K562 (cell line): ENCODE measurements at regions not wholly inside any gene's neighbourhood (a gene's known extent, or its start where the extent isn't known, plus 50 kb on each side); places are given as distances from the start of the nearest gene placed in this dataset.
"Not testable (repeated sequence)": the region's sequence is repeated elsewhere in the genome, so short reads cannot be mapped to it uniquely, and the experiment has no call there.

Source experiments
- EHMT2 ChIP-seq: fragments of 450-650 bp; IDR thresholded peaks from 2 replicates; pipeline ENCODE4 v1.6.1; 2018; ENCODE audit warnings: antibody characterized with exemption
- HDAC1 ChIP-seq, 2 experiments: fragments of 450-650 bp; IDR thresholded peaks; 2 replicates each; pipeline ENCODE4 v1.6.1; 2016 to 2017; ENCODE audit warnings: inconsistent platforms in 1 of 2, mild to moderate bottlenecking in 1 of 2, moderate library complexity in 1 of 2
- KDM5B ChIP-seq: fragments of 200-600 bp; sonication (generic); IDR thresholded peaks from 2 replicates; pipeline ENCODE4 v1.6.1; 2012; ENCODE audit warnings: low read depth, mild to moderate bottlenecking, moderate library complexity, low read length, control low read depth, inconsistent platforms; ENCODE audit not compliant: insufficient replicate concordance
- MAZ ChIP-seq, 2 experiments: fragments of 450-650 bp in 1 of 2; sonication (generic) in 1 of 2; formaldehyde crosslinking; IDR thresholded peaks in 1 of 2; conservative IDR thresholded peaks in 1 of 2; 2 replicates each; pipeline versions ENCODE4 v1.4.0 to v1.5.0; 2020; ENCODE audit warnings: mild to moderate bottlenecking in 1 of 2, missing genetic modification reagents in 1 of 2
- MTA1 ChIP-seq: fragments of 450-650 bp; IDR thresholded peaks from 2 replicates; pipeline ENCODE4 v1.6.1; 2017; ENCODE audit warnings: borderline replicate concordance
- MYNN ChIP-seq, 2 experiments: sonication (generic); formaldehyde crosslinking in 1 of 2; IDR thresholded peaks; 2 replicates each; pipeline versions ENCODE4 v1.5.0 to v1.6.1; 2016 to 2020; ENCODE audit warnings: antibody characterized with exemption in 1 of 2, missing genetic modification reagents in 1 of 2
- POLR2A ChIP-seq: fragments of 450-650 bp; conservative IDR thresholded peaks from 2 replicates; pipeline ENCODE4 v1.6.1; 2016
- RBBP5 ChIP-seq: fragments of 200-600 bp; sonication (generic); IDR thresholded peaks from 2 replicates; pipeline ENCODE4 v1.6.1; 2012; ENCODE audit warnings: borderline replicate concordance, mild to moderate bottlenecking, low read length, control low read depth, inconsistent platforms; ENCODE audit not compliant: insufficient read depth, poor library complexity, severe bottlenecking
- RBFOX2 ChIP-seq: fragments of 200-400 bp; formaldehyde crosslinking; IDR thresholded peaks from 2 replicates; pipeline ENCODE4 v1.6.1; 2017; ENCODE audit warnings: low read depth, mild to moderate bottlenecking, low read length, moderate library complexity
- SOX6 ChIP-seq: fragments of 450-650 bp; IDR thresholded peaks from 2 replicates; pipeline ENCODE4 v1.6.1; 2014; ENCODE audit warnings: mild to moderate bottlenecking
- SPI1 ChIP-seq: IDR thresholded peaks from 2 replicates; pipeline ENCODE4 v1.6.1; 2011; ENCODE audit warnings: low read depth, low read length, control low read depth, borderline replicate concordance
- TEAD1 ChIP-seq, 2 experiments: fragments of 450-650 bp in 1 of 2; sonication (generic) in 1 of 2; formaldehyde crosslinking; IDR thresholded peaks; 2 replicates each; pipeline versions ENCODE4 v1.4.0 to v1.8.0; 2020 to 2022; ENCODE audit warnings: mild to moderate bottlenecking in 2 of 2, missing genetic modification reagents in 1 of 2
- TF ChIP-seq, protein P1 (sequence below): fragments of 450-650 bp; IDR thresholded peaks from 2 replicates; pipeline ENCODE4 v1.6.1; 2017; ENCODE audit warnings: antibody characterized with exemption, mild to moderate bottlenecking
- TF ChIP-seq, protein P2 (sequence below): fragments of 450-650 bp; conservative IDR thresholded peaks from 2 replicates; pipeline ENCODE4 v1.6.1; 2016; ENCODE audit warnings: missing genetic modification characterization, low read depth, mild to moderate bottlenecking, control low read depth, missing compliant biosample characterization
- TF ChIP-seq, protein P3 (sequence below): conservative IDR thresholded peaks from 2 replicates; pipeline ENCODE4 v1.6.1; 2011; ENCODE audit warnings: low read depth, mild to moderate bottlenecking, low read length; ENCODE audit not compliant: control insufficient read depth
- TF ChIP-seq, protein P4 (sequence below): fragments of 450-650 bp; conservative IDR thresholded peaks from 2 replicates; pipeline ENCODE4 v1.6.1; 2016; ENCODE audit warnings: missing genetic modification characterization, low read depth, mild to moderate bottlenecking, missing compliant biosample characterization, moderate library complexity

DNA sequence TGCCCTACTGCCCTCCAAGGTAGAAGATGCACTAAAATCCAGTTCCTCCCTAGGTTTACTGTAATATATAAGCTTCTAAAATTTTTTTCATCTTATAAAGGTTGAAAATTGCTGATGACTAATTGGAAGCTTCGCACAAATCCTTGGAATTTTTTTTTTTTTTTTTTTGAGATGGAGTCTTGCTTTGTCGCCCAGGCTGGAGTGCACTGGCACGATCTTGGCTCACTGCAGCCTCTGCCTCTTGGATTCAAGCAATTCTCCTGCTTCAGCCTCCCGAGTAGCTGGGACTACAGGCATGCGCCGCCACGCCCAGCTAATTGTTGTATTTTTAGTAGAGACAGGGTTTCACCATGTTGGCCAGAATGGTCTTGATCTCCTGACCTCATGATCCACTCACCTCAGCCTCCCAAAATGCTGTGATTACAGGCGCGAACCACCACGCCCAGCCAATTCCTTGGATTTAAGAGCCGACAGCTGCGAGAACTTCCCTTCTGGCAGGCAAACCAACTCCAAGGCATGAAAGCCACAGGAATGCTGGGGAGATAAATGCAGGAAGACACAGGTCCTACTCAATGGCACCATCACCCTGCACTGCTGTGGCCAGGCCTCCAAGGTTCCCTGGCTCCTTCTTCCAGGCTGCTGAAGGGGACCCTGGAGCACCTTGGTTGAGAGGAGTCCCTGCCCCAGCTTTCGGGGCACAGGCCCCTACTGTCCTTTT, 98.9 kb upstream of the CHD2 start (continued):
- TF ChIP-seq, protein P1, sequence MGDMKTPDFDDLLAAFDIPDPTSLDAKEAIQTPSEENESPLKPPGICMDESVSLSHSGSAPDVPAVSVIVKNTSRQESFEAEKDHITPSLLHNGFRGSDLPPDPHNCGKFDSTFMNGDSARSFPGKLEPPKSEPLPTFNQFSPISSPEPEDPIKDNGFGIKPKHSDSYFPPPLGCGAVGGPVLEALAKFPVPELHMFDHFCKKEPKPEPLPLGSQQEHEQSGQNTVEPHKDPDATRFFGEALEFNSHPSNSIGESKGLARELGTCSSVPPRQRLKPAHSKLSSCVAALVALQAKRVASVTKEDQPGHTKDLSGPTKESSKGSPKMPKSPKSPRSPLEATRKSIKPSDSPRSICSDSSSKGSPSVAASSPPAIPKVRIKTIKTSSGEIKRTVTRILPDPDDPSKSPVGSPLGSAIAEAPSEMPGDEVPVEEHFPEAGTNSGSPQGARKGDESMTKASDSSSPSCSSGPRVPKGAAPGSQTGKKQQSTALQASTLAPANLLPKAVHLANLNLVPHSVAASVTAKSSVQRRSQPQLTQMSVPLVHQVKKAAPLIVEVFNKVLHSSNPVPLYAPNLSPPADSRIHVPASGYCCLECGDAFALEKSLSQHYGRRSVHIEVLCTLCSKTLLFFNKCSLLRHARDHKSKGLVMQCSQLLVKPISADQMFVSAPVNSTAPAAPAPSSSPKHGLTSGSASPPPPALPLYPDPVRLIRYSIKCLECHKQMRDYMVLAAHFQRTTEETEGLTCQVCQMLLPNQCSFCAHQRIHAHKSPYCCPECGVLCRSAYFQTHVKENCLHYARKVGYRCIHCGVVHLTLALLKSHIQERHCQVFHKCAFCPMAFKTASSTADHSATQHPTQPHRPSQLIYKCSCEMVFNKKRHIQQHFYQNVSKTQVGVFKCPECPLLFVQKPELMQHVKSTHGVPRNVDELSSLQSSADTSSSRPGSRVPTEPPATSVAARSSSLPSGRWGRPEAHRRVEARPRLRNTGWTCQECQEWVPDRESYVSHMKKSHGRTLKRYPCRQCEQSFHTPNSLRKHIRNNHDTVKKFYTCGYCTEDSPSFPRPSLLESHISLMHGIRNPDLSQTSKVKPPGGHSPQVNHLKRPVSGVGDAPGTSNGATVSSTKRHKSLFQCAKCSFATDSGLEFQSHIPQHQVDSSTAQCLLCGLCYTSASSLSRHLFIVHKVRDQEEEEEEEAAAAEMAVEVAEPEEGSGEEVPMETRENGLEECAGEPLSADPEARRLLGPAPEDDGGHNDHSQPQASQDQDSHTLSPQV, result peak; percentile 91
- TF ChIP-seq KDM5B, result peak; percentile 57
- TF ChIP-seq, protein P2, sequence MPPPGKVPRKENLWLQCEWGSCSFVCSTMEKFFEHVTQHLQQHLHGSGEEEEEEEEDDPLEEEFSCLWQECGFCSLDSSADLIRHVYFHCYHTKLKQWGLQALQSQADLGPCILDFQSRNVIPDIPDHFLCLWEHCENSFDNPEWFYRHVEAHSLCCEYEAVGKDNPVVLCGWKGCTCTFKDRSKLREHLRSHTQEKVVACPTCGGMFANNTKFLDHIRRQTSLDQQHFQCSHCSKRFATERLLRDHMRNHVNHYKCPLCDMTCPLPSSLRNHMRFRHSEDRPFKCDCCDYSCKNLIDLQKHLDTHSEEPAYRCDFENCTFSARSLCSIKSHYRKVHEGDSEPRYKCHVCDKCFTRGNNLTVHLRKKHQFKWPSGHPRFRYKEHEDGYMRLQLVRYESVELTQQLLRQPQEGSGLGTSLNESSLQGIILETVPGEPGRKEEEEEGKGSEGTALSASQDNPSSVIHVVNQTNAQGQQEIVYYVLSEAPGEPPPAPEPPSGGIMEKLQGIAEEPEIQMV, result 0 out of 2 replicates have a peak, but pooled peaks have one; percentile 46
- peak; percentile 13; the same call in 1 of the 2 replicates for TF ChIP-seq SOX6
- 0 out of 2 replicates have a peak, but pooled peaks have one; percentile 18 for TF ChIP-seq EHMT2
- 0 out of 2 replicates have a peak, but pooled peaks have one; percentile 45 for TF ChIP-seq POLR2A
- peak; percentile 43 for TF ChIP-seq RBBP5
- TF ChIP-seq MTA1, result peak; percentile 37; the same call in 1 of the 2 replicates
- TF ChIP-seq, protein P3, sequence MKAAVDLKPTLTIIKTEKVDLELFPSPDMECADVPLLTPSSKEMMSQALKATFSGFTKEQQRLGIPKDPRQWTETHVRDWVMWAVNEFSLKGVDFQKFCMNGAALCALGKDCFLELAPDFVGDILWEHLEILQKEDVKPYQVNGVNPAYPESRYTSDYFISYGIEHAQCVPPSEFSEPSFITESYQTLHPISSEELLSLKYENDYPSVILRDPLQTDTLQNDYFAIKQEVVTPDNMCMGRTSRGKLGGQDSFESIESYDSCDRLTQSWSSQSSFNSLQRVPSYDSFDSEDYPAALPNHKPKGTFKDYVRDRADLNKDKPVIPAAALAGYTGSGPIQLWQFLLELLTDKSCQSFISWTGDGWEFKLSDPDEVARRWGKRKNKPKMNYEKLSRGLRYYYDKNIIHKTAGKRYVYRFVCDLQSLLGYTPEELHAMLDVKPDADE, result 0 out of 2 replicates have a peak, but pooled peaks have one; percentile 22
- TF ChIP-seq, protein P4, sequence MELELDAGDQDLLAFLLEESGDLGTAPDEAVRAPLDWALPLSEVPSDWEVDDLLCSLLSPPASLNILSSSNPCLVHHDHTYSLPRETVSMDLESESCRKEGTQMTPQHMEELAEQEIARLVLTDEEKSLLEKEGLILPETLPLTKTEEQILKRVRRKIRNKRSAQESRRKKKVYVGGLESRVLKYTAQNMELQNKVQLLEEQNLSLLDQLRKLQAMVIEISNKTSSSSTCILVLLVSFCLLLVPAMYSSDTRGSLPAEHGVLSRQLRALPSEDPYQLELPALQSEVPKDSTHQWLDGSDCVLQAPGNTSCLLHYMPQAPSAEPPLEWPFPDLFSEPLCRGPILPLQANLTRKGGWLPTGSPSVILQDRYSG (tag), result peak; percentile 21
- peak; percentile 9; the same call in 1 of the 2 replicates for TF ChIP-seq SPI1
- peak; percentile 36; the same call in 1 of the 2 replicates for TF ChIP-seq RBFOX2
- 0 out of 4 replicates have a peak, but pooled peaks of 1 of the 2 experiments have one; percentile 44 for TF ChIP-seq MAZ (CRISPR knock-in tag; conservative IDR thresholded peaks at IDR 0.05 in 1 of 2, IDR thresholded peaks at IDR 0.05 in 1 of 2)
- TF ChIP-seq HDAC1 (IDR thresholded peaks at IDR 0.05), result 0 out of 4 replicates have a peak, but pooled peaks of 1 of the 2 experiments have one; percentile 38
- TF ChIP-seq TEAD1 (CRISPR knock-in tag; IDR thresholded peaks at IDR 0.05), result peak; percentile 22 to 64; a peak in 2 of 4 replicates
- 0 out of 2 replicates have a peak, but pooled peaks have one; percentile 20 for TF ChIP-seq MYNN (IDR thresholded peaks at IDR 0.05)
- not testable (repeated sequence) for TF ChIP-seq MYNN (CRISPR knock-in tag; IDR thresholded peaks at IDR 0.05)
